Cardiac fibroblast (primary cell): ENCODE measurements at regions not wholly inside any gene's neighbourhood (a gene's known extent, or its start where the extent isn't known, plus 50 kb on each side); places are given as distances from the start of the nearest gene placed in this dataset.

Experiments
- DNase-seq, 2 donors: peaks; one replicate each; pipeline versions ENCODE4 v3.0.0 to v3.0.0-alpha.2; 2010; ENCODE audit warnings: low read depth in 2 of 2
- H3K4me3 ChIP-seq, 2 donors: replicated peaks in 1 of 2; 1 replicate in 1 of 2; 2 replicates in 1 of 2; pipeline ENCODE4 v1.5.1; 2011; ENCODE audit warnings: low read depth in 2 of 2, low read length in 2 of 2, mild to moderate bottlenecking in 2 of 2, moderate library complexity in 1 of 2
- TF ChIP-seq, protein P1 (sequence below): IDR thresholded peaks from one replicate; pipeline ENCODE4 v1.5.1; 2011; ENCODE audit warnings: low read depth, mild to moderate bottlenecking, low read length, inconsistent platforms

DNA sequence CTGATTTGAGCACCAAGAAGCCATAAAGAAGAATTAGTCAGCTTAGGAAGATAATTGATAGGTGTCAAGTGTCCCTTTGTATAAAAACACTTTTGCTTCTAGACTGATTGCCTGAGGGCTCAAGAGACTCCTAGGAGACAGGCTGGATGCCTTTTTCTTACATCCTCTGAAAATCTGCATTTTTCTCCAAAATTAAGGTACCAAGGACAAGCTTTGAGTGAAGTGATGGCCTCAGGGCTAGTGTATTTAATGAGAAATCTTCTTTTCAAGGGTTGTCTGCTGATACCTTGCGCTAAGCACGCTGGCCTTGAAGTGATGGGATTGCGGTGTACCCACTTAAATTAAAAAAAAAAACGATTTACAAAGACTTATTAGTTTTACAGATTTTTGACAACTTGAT is 304.0 kb downstream of the TLR4 start:
- TF ChIP-seq, protein P1, sequence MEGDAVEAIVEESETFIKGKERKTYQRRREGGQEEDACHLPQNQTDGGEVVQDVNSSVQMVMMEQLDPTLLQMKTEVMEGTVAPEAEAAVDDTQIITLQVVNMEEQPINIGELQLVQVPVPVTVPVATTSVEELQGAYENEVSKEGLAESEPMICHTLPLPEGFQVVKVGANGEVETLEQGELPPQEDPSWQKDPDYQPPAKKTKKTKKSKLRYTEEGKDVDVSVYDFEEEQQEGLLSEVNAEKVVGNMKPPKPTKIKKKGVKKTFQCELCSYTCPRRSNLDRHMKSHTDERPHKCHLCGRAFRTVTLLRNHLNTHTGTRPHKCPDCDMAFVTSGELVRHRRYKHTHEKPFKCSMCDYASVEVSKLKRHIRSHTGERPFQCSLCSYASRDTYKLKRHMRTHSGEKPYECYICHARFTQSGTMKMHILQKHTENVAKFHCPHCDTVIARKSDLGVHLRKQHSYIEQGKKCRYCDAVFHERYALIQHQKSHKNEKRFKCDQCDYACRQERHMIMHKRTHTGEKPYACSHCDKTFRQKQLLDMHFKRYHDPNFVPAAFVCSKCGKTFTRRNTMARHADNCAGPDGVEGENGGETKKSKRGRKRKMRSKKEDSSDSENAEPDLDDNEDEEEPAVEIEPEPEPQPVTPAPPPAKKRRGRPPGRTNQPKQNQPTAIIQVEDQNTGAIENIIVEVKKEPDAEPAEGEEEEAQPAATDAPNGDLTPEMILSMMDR = no peak
- H3K4me3 ChIP-seq = no peak overlapping the region
- no peak for DNase-seq

DNA sequence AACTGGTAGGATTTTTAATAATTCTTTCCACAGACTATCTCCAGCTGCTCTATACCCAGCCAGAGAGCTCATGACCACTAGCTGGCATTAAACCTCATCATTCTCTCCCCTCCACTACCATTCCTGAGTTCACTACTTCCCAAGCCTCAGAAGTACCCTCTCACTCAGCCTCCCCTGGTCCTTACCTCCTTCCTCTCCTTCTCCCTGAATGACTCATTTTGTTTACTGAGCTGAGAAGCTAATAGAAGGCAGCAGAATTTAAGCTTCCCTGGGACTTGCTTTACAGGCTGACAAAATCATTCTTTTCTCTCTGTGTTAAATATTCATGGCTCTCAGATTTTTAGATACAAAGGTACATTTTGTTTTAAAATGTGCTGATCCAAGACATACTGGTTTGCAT is 305.4 kb downstream of the TLR4 start:
- no peak for DNase-seq
- no peak overlapping the region for H3K4me3 ChIP-seq
- TF ChIP-seq, protein P1 = no peak

DNA sequence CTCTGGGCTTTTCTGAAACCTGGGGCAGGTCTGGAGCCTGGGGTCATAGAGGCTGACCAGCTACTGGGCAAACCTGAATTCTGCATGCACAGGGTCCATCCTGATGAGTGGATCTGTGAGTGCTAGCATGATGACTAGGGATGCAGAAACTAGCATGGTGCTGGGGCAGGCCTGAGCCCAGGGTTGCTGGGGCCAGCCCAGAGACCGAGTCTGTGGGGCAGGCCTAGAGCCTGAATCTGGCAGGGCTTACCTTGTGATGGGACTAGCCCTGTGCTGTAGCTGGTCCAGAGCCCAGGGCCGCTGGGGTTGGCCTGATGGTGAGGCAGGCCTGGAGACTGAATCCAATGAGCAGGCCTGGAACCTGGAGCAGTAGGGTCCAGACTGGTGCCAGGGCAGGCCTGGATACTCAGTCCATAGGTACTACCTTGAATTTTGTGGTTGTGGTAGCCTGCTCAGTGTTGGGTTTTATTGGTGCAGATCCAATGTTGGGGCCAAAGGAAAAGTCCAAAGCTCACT is 313.5 kb downstream of the TLR4 start:
- TF ChIP-seq, protein P1 = no peak
- no peak for DNase-seq
- no peak overlapping the region for H3K4me3 ChIP-seq

DNA sequence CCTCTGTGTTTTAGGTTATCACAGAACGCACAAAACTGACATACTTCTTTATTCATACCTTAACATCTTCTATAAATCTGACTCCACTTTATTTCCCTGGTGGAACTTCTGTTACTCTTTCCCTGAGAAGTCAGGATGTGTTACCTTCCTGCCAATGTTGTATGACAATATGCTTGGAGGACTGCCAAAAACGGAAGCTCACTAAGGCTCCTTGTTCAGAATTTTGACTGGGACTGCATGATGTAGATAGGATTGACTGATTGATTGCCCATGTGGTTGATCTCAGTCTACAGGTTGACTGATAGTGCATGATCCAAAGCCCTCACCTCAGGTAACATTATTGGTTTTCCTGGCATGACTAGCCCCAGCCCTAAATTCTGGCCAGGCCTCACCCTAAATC is 319.4 kb downstream of the TLR4 start:
- DNase-seq = no peak
- no peak overlapping the region for H3K4me3 ChIP-seq
- TF ChIP-seq, protein P1 = no peak

DNA sequence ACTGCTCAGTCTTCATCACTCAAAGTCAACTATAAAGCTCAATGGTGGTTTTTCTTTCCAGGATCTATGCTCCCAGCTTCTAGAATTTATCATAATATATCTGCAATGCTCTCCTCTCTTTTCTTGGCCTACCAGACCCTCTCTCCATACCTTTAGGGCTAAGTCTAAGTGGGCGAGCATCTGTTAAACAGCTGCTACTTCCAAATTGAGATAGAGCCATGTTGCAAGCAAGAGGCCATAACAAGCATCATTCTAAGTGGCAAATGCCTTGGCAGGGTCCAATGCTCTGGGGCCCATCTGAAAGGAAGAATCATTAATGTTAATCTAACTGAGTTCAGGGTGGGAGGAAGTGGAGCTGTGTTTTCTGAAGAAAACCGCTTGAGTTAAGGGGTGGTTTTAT is 324.0 kb downstream of the TLR4 start:
- TF ChIP-seq, protein P1 = no peak
- H3K4me3 ChIP-seq = no peak overlapping the region
- no peak for DNase-seq

DNA sequence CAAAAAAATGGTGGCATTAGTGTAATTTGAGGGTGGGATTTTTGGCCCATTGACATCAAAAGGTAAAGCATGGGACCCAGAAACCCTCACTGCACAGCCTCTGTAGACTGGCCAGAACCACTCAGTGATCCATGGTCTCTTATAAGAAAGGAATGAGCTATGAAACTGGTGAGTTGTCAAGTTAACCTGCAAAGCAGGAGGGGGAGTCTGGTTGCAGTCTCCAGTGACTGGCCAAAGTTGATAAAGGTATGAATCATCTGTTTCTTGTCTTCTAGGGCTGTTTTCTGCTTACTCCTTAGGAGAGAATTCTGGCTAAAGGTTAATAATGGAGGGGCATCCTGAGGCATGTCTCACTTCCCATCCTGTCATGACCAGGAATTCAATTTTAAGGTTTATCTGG is 325.2 kb downstream of the TLR4 start:
- no peak for DNase-seq
- TF ChIP-seq, protein P1 = no peak
- H3K4me3 ChIP-seq = no peak overlapping the region

DNA sequence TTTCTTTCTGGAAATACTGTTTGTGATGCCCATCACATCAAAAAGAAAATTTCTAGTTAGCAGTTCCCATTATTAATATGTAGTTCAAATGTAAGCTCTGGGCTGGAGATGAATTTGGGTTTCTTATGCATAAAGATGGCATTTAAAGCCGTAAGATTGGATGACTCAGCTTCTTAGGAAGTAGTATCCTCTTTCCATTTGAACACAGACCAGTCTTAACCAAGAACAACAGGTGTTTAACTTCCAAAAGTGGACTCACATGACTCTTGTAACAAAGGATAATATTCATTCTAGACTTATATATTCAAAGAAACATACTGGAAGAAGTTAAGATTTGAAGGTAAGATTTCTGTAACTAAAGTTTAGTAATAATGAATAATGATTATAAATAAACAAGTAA is 330.5 kb downstream of the TLR4 start:
- TF ChIP-seq, protein P1 = no peak
- no peak overlapping the region for H3K4me3 ChIP-seq
- no peak for DNase-seq
